Endodermal cell (in vitro differentiated cells): ENCODE measurements at regions not wholly inside any gene's neighbourhood (a gene's known extent, or its start where the extent isn't known, plus 50 kb on each side); places are given as distances from the start of the nearest gene placed in this dataset.

Source experiments
- DNase-seq: peaks from one replicate; pipeline ENCODE4 v3.0.0-alpha.2; 2017
- H3K27ac ChIP-seq: 2 replicates; pipeline ENCODE4 v1.5.1; 2013; ENCODE audit warnings: mild to moderate bottlenecking, low read depth, low read length, moderate library complexity
- H3K27me3 ChIP-seq: 2 replicates; pipeline ENCODE4 v1.6.1; 2013; ENCODE audit warnings: mild to moderate bottlenecking, low read length, moderate library complexity; ENCODE audit not compliant: insufficient read depth, control insufficient read depth, poor library complexity, severe bottlenecking
- H3K36me3 ChIP-seq: 2 replicates; pipeline ENCODE4 v1.7.0; 2013; ENCODE audit warnings: mild to moderate bottlenecking, low read length, moderate library complexity; ENCODE audit not compliant: control insufficient read depth, insufficient read depth
- H3K4me1 ChIP-seq: one replicate; pipeline ENCODE4 v1.7.0; 2013; ENCODE audit warnings: low read length; ENCODE audit not compliant: control insufficient read depth, insufficient read depth
- H3K4me3 ChIP-seq: 2 replicates; pipeline ENCODE4 v1.5.1; 2013; ENCODE audit warnings: mild to moderate bottlenecking, low read length, moderate library complexity
- H3K9ac ChIP-seq: 2 replicates; pipeline ENCODE4 v1.6.1; 2013; ENCODE audit warnings: mild to moderate bottlenecking, low read length, moderate library complexity; ENCODE audit not compliant: poor library complexity, severe bottlenecking; ENCODE audit errors: extremely low read depth
- H3K9me3 ChIP-seq: 2 replicates; pipeline ENCODE4 v1.6.1; 2013; ENCODE audit warnings: mild to moderate bottlenecking, low read length, moderate library complexity; ENCODE audit not compliant: control insufficient read depth
- H3K27ac Mint-ChIP-seq: 2 replicates; pipeline ENCODE4 v1.8.0; 2020; ENCODE audit warnings: mixed read lengths
- H3K27me3 Mint-ChIP-seq: 2 replicates; pipeline ENCODE4 v1.8.0; 2021; ENCODE audit warnings: mild to moderate bottlenecking, mixed read lengths; ENCODE audit not compliant: insufficient read depth
- H3K36me3 Mint-ChIP-seq: 2 replicates; pipeline ENCODE4 v1.8.0; 2020; ENCODE audit warnings: low read depth, mixed read lengths
- H3K4me1 Mint-ChIP-seq: 2 replicates; pipeline ENCODE4 v1.8.0; 2020; ENCODE audit warnings: mixed read lengths
- H3K4me3 Mint-ChIP-seq: 2 replicates; pipeline ENCODE4 v1.8.0; 2020; ENCODE audit warnings: mild to moderate bottlenecking, moderate library complexity, mixed read lengths
- H3K9me3 Mint-ChIP-seq: 2 replicates; pipeline ENCODE4 v1.8.0; 2020; ENCODE audit warnings: mild to moderate bottlenecking, mixed read lengths
- CTCF ChIP-seq: fragments of 200-600 bp; sonication (generic); conservative IDR thresholded peaks from 2 replicates; pipeline ENCODE4 v1.5.0; 2021; ENCODE audit warnings: antibody characterized with exemption, mild to moderate bottlenecking
- WGBS, 2 experiments: methylation state at CpG; one replicate each; pipeline versions ENCODE4 v1.1.5 to v1.1.7; 2013; ENCODE audit warnings: missing lambda C conversion rate in 2 of 2, mixed read lengths in 1 of 2; ENCODE audit not compliant: insufficient coverage in 1 of 2, insufficient read length in 1 of 2; 5-methylcytosine and 5-hydroxymethylcytosine counted together

- Mint-ChIP-seq H3K4me3 (no peak overlapping the region), H3K27ac (no peak overlapping the region), H3K27me3 (no peaks in the 10 kb centered on the region), H3K36me3 (no peaks in the 10 kb centered on the region), H3K9me3 (no peaks in the 10 kb centered on the region), H3K4me1 (peaks cover 15% of the 10 kb centered on the region)
- H3K4me3 ChIP-seq, result no peak overlapping the region
- no peaks in the 10 kb centered on the region for H3K27me3 ChIP-seq
- DNase-seq, result no peak
- no peak overlapping the region for H3K9ac ChIP-seq
- TF ChIP-seq CTCF, result no peak
- no peaks in the 10 kb centered on the region for H3K4me1 ChIP-seq
- no peaks in the 10 kb centered on the region for H3K36me3 ChIP-seq
- no peaks in the 10 kb centered on the region for H3K9me3 ChIP-seq
- H3K27ac ChIP-seq, result no peak overlapping the region
- WGBS, 2 experiments, result 91 to 96% methylated on average over 5 to 6 of the region's 6 CpGs
Observed at GRCh38 chr10:129018511-129018910, 448.5 kb upstream of the MGMT start.

GRCh38 chr10:129020651-129021330, 446.2 kb upstream of the MGMT start:
- no peak for DNase-seq
- no peak for TF ChIP-seq CTCF

GRCh38 chr10:129021594-129022304, 445.3 kb upstream of the MGMT start:
- Mint-ChIP-seq H3K27ac (no peak overlapping the region), H3K4me3 (no peak overlapping the region), H3K4me1 (peaks cover 15% of the 10 kb centered on the region), H3K9me3 (no peaks in the 10 kb centered on the region), H3K27me3 (peaks cover 5% of the 10 kb centered on the region), H3K36me3 (no peaks in the 10 kb centered on the region)
- 68 to 71% methylated on average over 13 to 18 of the region's 18 CpGs for WGBS, 2 experiments
- H3K9ac ChIP-seq, result no peak overlapping the region
- TF ChIP-seq CTCF, result no peak
- DNase-seq, result peak; percentile 78
- H3K27ac ChIP-seq, result peak overlapping the region; percentile 51
- H3K9me3 ChIP-seq, result no peaks in the 10 kb centered on the region
- H3K4me1 ChIP-seq, result no peaks in the 10 kb centered on the region
- no peak overlapping the region for H3K4me3 ChIP-seq
- no peaks in the 10 kb centered on the region for H3K36me3 ChIP-seq
- no peaks in the 10 kb centered on the region for H3K27me3 ChIP-seq

More at GRCh38 chr10:129020651-129021330, 446.2 kb upstream of the MGMT start:
- Mint-ChIP-seq H3K27me3 (peaks cover 1% of the 10 kb centered on the region), H3K4me3 (no peak overlapping the region), H3K36me3 (no peaks in the 10 kb centered on the region), H3K9me3 (no peaks in the 10 kb centered on the region), H3K27ac (no peak overlapping the region), H3K4me1 (peaks cover 15% of the 10 kb centered on the region)
- no peaks in the 10 kb centered on the region for H3K36me3 ChIP-seq
- no peak overlapping the region for H3K27ac ChIP-seq
- 79 to 92% methylated on average over 5 to 8 of the region's 8 CpGs for WGBS, 2 experiments
- no peaks in the 10 kb centered on the region for H3K27me3 ChIP-seq
- no peak overlapping the region for H3K9ac ChIP-seq
- H3K4me3 ChIP-seq, result no peak overlapping the region
- no peaks in the 10 kb centered on the region for H3K4me1 ChIP-seq
- H3K9me3 ChIP-seq, result no peaks in the 10 kb centered on the region
